Middle frontal gyrus (tissue), 1 donor: ENCODE measurements at regions not wholly inside any gene's neighbourhood (a gene's known extent, or its start where the extent isn't known, plus 50 kb on each side); places are given as distances from the start of the nearest gene placed in this dataset.

Experiments used
- DNase-seq: peaks from one replicate; pipeline ENCODE4 v3.0.0-alpha.2; 2015; ENCODE audit warnings: low spot score; ENCODE audit errors: extremely low spot score

DNA sequence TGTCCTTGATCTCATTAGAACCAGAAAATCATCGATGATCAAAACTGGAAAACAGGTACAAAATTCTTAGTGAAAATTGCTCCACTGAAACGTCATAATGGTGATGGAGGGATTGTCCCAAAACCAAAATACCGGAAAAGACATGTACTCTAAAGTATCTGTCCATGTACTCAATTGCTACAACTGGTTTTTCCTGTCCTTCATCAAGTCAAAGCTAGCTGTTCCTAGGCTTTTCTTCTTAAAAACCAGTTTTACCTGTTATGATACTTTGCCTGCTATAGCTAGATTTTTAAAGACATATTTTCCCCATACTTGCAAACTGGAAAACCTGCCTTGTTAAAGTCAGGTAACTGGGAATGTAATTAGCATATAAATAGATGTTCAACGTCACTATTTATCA lies 50.5 kb upstream of the LRRC1 start:
- no peak for DNase-seq

- DNase-seq = no peak
Observed at GRCh38 chr6:53741034-53741823, 53.6 kb upstream of the LRRC1 start.

DNA sequence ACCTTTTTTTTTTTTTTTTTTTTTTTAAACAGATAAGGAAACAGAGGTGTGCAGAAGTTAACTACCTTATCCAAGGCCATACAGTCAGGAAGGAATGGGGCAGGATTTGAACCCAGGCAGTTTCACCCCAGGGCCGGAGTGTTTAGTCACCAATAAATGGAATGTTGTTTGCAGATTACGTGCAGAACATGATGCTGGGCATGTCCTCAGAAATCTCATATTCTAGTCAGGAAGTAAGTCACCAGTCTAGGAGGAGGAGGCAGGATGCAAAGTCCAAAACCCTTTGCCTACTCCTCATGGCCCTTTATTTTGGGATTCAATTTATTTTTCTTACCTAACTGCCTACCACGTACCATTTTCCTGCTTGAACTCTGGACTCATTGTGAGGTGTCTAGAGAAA lies 57.1 kb upstream of the LRRC1 start:
- DNase-seq = no peak

- DNase-seq = no peak
Observed at GRCh38 chr6:53735896-53736295, 58.9 kb upstream of the LRRC1 start.

DNA sequence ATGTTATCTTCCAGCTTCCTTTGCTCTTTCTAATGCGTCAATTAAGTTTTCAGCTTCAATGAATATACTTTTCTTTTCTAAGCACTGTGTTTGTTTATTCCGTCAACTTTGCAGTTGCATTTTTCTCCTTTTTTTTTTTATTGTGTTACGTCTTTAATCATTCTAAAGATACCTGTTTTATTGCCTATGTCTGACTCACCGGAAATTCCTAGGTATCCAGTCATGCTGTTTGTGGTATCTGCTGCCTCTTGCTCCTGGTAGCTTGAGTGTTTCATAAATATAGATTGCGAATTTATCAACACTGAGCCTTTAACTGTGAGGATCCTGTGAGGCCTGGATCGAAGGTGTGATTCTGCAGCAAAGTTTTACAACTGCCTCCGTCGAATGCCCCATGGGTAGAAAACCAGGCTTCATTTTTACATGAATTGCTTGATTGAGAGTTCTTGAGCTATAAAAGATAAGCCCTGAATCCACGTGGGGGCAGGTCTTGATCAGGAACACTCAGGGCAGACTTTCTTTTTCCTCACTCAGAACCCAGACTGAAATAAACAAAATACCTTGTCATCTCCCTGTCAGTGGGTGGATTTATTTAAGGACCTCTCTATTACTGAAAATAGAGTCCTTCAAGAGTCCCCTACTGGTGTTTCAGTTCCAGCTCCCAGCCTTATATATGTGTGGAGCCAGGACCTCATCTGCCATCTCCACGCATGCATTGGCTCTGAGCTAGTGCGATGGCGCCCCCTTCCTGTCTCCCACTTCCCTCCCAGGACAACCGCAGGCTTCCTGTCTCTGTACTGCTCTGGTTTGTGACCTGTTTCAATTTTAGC lies 60.1 kb upstream of the LRRC1 start:
- DNase-seq = no peak

GRCh38 chr6:53731866-53732636 lies 62.8 kb upstream of the LRRC1 start:
- DNase-seq = no peak

DNA sequence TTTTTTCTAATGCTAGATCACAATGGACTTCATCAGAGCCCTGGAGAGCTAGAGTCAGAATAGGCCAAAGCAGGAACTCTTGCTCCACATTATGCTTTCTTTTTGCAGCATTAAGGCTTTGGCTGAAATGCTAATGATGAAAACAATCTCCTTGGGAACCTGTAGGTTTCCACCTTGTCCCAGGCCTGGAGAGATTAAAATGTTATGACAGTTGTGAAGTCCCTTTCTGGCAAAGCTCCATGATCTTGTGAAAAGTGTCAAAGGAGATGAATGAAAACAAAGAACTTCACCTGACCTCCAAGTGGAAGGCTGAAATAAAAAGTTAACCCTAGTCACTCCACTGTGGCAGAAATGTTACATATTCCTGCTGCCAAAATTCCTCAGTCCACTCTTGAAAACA lies 64.0 kb upstream of the LRRC1 start:
- DNase-seq = no peak

DNA sequence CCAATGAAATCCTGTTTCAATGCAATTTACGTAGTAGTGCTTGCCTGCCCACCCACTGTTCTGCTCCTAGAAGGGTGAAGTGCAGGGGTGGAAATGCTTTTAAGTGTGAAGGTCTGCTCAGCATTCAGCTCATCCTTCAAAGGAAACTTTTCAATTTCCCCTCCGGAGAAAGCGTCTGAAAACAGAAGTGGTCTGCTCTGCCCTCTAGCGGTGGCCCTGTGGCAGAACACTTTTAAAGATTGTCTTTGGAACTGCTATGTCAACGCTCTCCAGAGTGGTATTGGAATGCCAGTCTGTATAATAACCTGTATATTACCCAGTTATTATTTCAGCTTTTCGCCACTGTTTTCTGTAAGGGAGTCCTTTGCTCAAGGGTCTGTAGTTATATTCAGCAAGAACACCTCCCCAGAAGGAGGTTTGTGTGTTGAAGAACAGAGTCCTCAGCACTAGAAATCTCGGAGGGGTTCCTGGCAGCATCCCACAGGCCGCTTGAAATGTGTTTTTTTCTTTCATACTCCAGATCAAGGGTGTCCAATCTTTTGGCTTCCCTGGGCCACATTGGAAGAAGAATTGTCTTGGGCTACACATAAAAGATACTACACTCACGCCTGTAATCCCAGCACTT lies 63.1 kb upstream of the KLHL31 start:
- peak; percentile 11 for DNase-seq

GRCh38 chr6:53727748-53728147 lies 62.2 kb upstream of the KLHL31 start:
- DNase-seq = no peak

GRCh38 chr6:53725791-53726575 lies 60.4 kb upstream of the KLHL31 start:
- peak; percentile 80 for DNase-seq

- no peak for DNase-seq
Observed at GRCh38 chr6:53724501-53724900, 58.9 kb upstream of the KLHL31 start.

GRCh38 chr6:53723331-53723730 lies 57.8 kb upstream of the KLHL31 start:
- DNase-seq = no peak

GRCh38 chr6:53721766-53722165 lies 56.2 kb upstream of the KLHL31 start:
- no peak for DNase-seq

GRCh38 chr6:53718597-53719460 lies 53.3 kb upstream of the KLHL31 start:
- peak; percentile 63 for DNase-seq

GRCh38 chr6:53717566-53717965 lies 52.0 kb upstream of the KLHL31 start:
- no peak for DNase-seq

GRCh38 chr6:53715434-53715833 lies 49.9 kb upstream of the KLHL31 start:
- DNase-seq = no peak
